ENCODE measurements at regions not wholly inside any gene's neighbourhood (a gene's known extent, or its start where the extent isn't known, plus 50 kb on each side); places are given as distances from the start of the nearest gene placed in this dataset.

- no peak overlapping the region for H3K4ac ChIP-seq (ENCODE audit: low read depth, low read length)
- CTCF ChIA-PET = no interaction called here
- no CpG with 5 or more reads among the region's 2 CpGs for WGBS, 2 experiments (ENCODE audit: extremely low coverage in 2 of 2, insufficient read length in 1 of 2)
These were observed 221.4 kb upstream of the PITRM1 start for GRCh38 chr10:3393958-3394357.

More at GRCh38 chr10:3393958-3394357, 221.4 kb upstream of the PITRM1 start:
- H2BK5ac ChIP-seq (ENCODE audit: low read depth, low read length, poor library complexity, severe bottlenecking) = no peak overlapping the region
- no peak overlapping the region for H4K5ac ChIP-seq (ENCODE audit: low read depth, low read length)
- no peak overlapping the region for H3K56ac ChIP-seq (ENCODE audit: extremely low read depth, insufficient read depth, low read length)
- H2BK15ac ChIP-seq (ENCODE audit: low read depth, low read length) = no peak overlapping the region
- H3K27me3 ChIP-seq (ENCODE audit: control insufficient read depth, insufficient read depth, low read length) = no peaks in the 10 kb centered on the region
- no peaks in the 10 kb centered on the region for H3K79me1 ChIP-seq (ENCODE audit: low read depth in 1 of 2, low read length in 2 of 2)
- H2AFZ ChIP-seq (replicated peaks; ENCODE audit: low read length, poor library complexity) = no peak overlapping the region
- no peaks in the 10 kb centered on the region for H3K36me3 ChIP-seq (ENCODE audit: control insufficient read depth, insufficient read depth, low read length)
- no peak overlapping the region for H3K23ac ChIP-seq (ENCODE audit: low read depth, low read length)
- H2BK120ac ChIP-seq (ENCODE audit: low read depth, low read length) = no peak overlapping the region
- no peak overlapping the region for H3K27ac ChIP-seq (ENCODE audit: insufficient read depth, low read length)
- H2BK20ac ChIP-seq (ENCODE audit: low read depth, low read length) = no peak overlapping the region
- no peak overlapping the region for H4K91ac ChIP-seq (ENCODE audit: insufficient read depth, low read depth, low read length)
- no peak overlapping the region for H3K18ac ChIP-seq (ENCODE audit: low read depth, low read length)
- no peak overlapping the region for H2AK5ac ChIP-seq (ENCODE audit: low read depth, low read length)
- BruUV-seq (replicated peaks) = no TSS peak
- H2AK9ac ChIP-seq (replicated peaks; ENCODE audit: low read depth, low read length, poor library complexity) = no peak overlapping the region
- no peak overlapping the region for H3K4me2 ChIP-seq (ENCODE audit: low read depth, low read length)
- no peak for DNase-seq
- no peak overlapping the region for H3K4me3 ChIP-seq (ENCODE audit: insufficient read depth, low read depth, low read length)
- TF ChIP-seq RCOR1 (IDR thresholded peaks at IDR 0.05; ENCODE audit: insufficient replicate concordance, low read length) (no peak), BHLHE40 (IDR thresholded peaks at IDR 0.05; ENCODE audit: low read depth, low read length) (no peak), FOS (IDR thresholded peaks at IDR 0.05; ENCODE audit: low read depth, low read length) (no peak), CTCF (conservative IDR thresholded peaks at IDR 0.05; ENCODE audit: low read depth, low read length) (no peak), RFX5 (IDR thresholded peaks at IDR 0.05; ENCODE audit: low read depth, low read length) (no peak), MAZ (IDR thresholded peaks at IDR 0.05; ENCODE audit: borderline replicate concordance, low read depth, low read length) (no peak), USF2 (IDR thresholded peaks at IDR 0.05; ENCODE audit: low read depth, low read length) (no peak), SMC3 (IDR thresholded peaks at IDR 0.05; ENCODE audit: low read depth, low read length) (no peak), POLR2A (IDR thresholded peaks at IDR 0.05; ENCODE audit: low read depth, low read length) (no peak), CHD1 (IDR thresholded peaks at IDR 0.05; ENCODE audit: low read depth, low read length) (no peak), CEBPB (IDR thresholded peaks at IDR 0.05; ENCODE audit: low read depth, low read length) (no peak), MAFK (IDR thresholded peaks at IDR 0.05; ENCODE audit: low read depth, low read length) (no peak)
- peaks cover 15% of the 10 kb centered on the region for H3K9me1 ChIP-seq (ENCODE audit: insufficient read depth, low read length)
- in situ Hi-C loops (cut with MboI; ENCODE audit: low sequenced_read_pairs) = no loop called here
- no peak overlapping the region for H3K9ac ChIP-seq (ENCODE audit: low read depth, low read length)
- H3K4me1 ChIP-seq (ENCODE audit: control insufficient read depth, insufficient read depth, low read length) = peaks cover 8% of the 10 kb centered on the region
- H3K9me3 ChIP-seq (ENCODE audit: control insufficient read depth, insufficient read depth, low read length) = peaks cover 3% of the 10 kb centered on the region
- intact Hi-C loops (cut with micrococcal nuclease) = loop anchor here (5.0 kb wide), 1 partner anchor 368 kb away; no protein-coding TSS in a partner anchor
- no peaks in the 10 kb centered on the region for H4K20me1 ChIP-seq (ENCODE audit: insufficient read depth, low read length)
- POLR2A ChIA-PET (ENCODE audit: unreplicated experiment) = interaction anchor here (0.6 kb wide), 1 partner anchor 9 kb away, joined by 3 read pairs; no protein-coding TSS in a partner anchor
- no peak overlapping the region for H4K8ac ChIP-seq (ENCODE audit: low read depth in 2 of 2, low read length in 2 of 2)
- ATAC-seq (ENCODE audit: low read depth) = no peak
- H3K14ac ChIP-seq (replicated peaks; ENCODE audit: low read depth, low read length) = no peak overlapping the region
- dilution Hi-C loops (cut with HindIII; ENCODE audit: low sequenced_read_pairs, unreplicated experiment) = no loop called here
